Activated CD4-positive, alpha-beta T cell treated with anti-CD3 and anti-CD28 coated beads, Interleukin-2, amount 10 ng/mL, durations not matched to agents 7 days and 5 days (primary cell): ENCODE measurements at regions not wholly inside any gene's neighbourhood (a gene's known extent, or its start where the extent isn't known, plus 50 kb on each side); places are given as distances from the start of the nearest gene placed in this dataset.
"Not testable (repeated sequence)": the region's sequence is repeated elsewhere in the genome, so short reads cannot be mapped to it uniquely, and the experiment has no call there.

Source experiments
- CTCF ChIA-PET: fragments of 350-600 bp; sonication (Branson Sonifier 250); formaldehyde crosslinking; loops from one replicate; lab custom pipeline; 2021; ENCODE audit warnings: antibody characterized with exemption; lab: Charles Lee
- POLR2A ChIA-PET: fragments of 350-600 bp; sonication (Branson Sonifier 250); formaldehyde crosslinking; loops from one replicate; lab custom pipeline; 2021; ENCODE audit warnings: antibody characterized with exemption; lab: Charles Lee
- DNase-seq: peaks from one replicate; pipeline ENCODE4 v3.0.0-alpha.2; 2020
- H3K27ac Mint-ChIP-seq: one replicate; pipeline ENCODE4 v1.8.0; 2021; ENCODE audit warnings: mild to moderate bottlenecking, moderate library complexity, mixed read lengths
- H3K27me3 Mint-ChIP-seq: one replicate; pipeline ENCODE4 v1.8.0; 2021; ENCODE audit warnings: mixed read lengths
- H3K36me3 Mint-ChIP-seq: one replicate; pipeline ENCODE4 v1.8.0; 2021; ENCODE audit warnings: low read depth, mixed read lengths
- H3K4me1 Mint-ChIP-seq: one replicate; pipeline ENCODE4 v1.8.0; 2021; ENCODE audit warnings: mixed read lengths
- H3K4me3 Mint-ChIP-seq: one replicate; pipeline ENCODE4 v1.8.0; 2021; ENCODE audit warnings: mild to moderate bottlenecking, moderate library complexity, mixed read lengths
- H3K9me3 Mint-ChIP-seq: one replicate; pipeline ENCODE4 v1.8.0; 2021; ENCODE audit warnings: mixed read lengths

GRCh38 chr7:92894857-92895256 lies 58.5 kb upstream of the CDK6 start:
- H3K36me3 Mint-ChIP-seq, CTCF ChIA-PET, POLR2A ChIA-PET, H3K27ac Mint-ChIP-seq, H3K4me3 Mint-ChIP-seq, H3K4me1 Mint-ChIP-seq, DNase-seq: not testable (repeated sequence)
- peaks cover 36% of the 10 kb centered on the region for H3K27me3 Mint-ChIP-seq
- H3K9me3 Mint-ChIP-seq = peaks cover 26% of the 10 kb centered on the region

GRCh38 chr7:92889081-92889480 lies 52.7 kb upstream of the CDK6 start:
- ChIA-PET POLR2A (no interaction called here), CTCF (no interaction called here)
- no peak for DNase-seq
- no peaks in the 10 kb centered on the region for H3K4me1 Mint-ChIP-seq
- peaks cover 4% of the 10 kb centered on the region for H3K36me3 Mint-ChIP-seq
- peaks cover 10% of the 10 kb centered on the region for H3K9me3 Mint-ChIP-seq
- H3K27me3 Mint-ChIP-seq = peaks cover 38% of the 10 kb centered on the region
- no peak overlapping the region for H3K27ac Mint-ChIP-seq
- H3K4me3 Mint-ChIP-seq = no peak overlapping the region
